GM12873 (cell line): ENCODE measurements at regions not wholly inside any gene's neighbourhood (a gene's known extent, or its start where the extent isn't known, plus 50 kb on each side); places are given as distances from the start of the nearest gene placed in this dataset.

Experiments
- TF ChIP-seq, protein P1 (sequence below): IDR thresholded peaks from 2 replicates; pipeline ENCODE4 v1.5.1; 2012; ENCODE audit warnings: low read depth, mild to moderate bottlenecking, moderate library complexity, low read length, control low read depth; ENCODE audit not compliant: insufficient read depth; ENCODE audit errors: missing control alignments

DNA sequence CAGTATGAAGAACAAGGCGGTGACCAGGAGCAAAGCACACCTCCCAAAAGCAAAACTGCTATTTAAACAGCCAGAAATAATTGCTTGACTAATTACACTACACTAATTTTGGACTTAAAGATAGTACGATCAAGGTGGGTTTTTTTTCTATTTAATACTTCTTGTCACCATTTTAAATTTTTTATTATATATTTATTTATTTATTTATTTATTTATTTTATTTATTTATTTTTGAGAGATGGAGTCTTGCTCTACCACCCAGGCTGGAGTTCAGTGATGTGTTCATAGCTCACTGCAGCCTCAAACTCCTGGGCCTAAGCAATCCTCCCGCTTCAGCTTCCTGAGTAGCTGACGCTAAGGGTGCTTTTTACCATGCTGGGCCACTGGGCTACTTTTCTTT lies 146.2 kb upstream of the IRX1 start:
- TF ChIP-seq, protein P1, sequence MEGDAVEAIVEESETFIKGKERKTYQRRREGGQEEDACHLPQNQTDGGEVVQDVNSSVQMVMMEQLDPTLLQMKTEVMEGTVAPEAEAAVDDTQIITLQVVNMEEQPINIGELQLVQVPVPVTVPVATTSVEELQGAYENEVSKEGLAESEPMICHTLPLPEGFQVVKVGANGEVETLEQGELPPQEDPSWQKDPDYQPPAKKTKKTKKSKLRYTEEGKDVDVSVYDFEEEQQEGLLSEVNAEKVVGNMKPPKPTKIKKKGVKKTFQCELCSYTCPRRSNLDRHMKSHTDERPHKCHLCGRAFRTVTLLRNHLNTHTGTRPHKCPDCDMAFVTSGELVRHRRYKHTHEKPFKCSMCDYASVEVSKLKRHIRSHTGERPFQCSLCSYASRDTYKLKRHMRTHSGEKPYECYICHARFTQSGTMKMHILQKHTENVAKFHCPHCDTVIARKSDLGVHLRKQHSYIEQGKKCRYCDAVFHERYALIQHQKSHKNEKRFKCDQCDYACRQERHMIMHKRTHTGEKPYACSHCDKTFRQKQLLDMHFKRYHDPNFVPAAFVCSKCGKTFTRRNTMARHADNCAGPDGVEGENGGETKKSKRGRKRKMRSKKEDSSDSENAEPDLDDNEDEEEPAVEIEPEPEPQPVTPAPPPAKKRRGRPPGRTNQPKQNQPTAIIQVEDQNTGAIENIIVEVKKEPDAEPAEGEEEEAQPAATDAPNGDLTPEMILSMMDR, result no peak

DNA sequence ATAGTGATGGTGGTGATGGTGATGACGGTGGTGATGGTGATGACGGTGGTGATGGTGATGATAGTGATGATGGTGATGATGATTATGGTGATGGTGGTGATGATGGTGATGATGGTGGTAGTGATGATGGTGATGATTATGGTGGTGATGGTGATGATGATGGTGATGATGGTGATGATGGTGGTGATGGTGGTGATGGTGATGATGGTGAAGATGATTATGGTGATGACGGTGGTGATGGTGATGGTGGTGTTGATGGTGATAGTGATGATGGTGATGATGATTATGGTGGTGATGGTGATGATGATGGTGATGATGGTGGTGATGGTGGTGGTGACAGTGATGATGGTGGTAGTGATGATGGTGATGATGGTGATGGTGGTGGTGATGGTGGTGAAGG lies 149.2 kb upstream of the IRX1 start:
- TF ChIP-seq, protein P1, result no peak

DNA sequence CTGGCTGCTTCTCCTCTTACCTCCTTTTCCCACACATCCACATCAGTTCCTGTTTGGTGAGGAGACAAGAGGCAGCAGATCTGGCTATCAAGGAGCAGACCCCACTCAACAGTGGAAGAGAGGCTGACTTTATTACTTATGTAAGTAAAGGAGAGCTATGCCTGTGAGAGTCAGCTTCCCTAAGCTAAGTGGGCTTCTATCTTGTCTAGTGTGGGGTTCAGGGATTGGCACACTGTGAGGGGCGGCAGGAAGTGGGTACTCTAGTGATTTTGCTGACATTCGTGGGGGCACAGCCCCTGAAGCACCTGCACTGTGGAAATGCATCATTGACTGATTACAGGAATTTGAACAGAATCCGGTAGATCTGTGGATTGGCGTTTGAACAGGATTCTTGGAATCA lies 163.5 kb upstream of the IRX1 start:
- TF ChIP-seq, protein P1, result no peak

DNA sequence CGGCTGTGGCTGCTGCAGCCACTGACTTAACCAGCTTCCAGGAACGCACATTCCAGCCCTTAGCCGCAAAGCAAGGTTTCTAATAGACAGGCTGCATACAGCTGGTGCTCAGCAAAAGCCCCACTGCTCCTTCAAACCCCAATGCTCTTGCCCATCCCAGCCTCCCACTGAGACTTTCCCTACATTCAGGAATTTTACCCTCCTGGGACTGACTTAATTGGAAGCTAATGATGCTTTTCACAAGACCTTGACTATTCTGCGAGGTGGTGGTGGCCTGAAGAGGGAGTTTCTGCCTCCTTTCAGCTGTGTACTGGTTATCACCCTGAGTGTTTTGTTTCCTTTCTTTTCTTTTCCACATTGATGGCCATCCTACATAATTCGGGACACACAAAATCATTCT lies 164.9 kb upstream of the IRX1 start:
- TF ChIP-seq, protein P1, result no peak

DNA sequence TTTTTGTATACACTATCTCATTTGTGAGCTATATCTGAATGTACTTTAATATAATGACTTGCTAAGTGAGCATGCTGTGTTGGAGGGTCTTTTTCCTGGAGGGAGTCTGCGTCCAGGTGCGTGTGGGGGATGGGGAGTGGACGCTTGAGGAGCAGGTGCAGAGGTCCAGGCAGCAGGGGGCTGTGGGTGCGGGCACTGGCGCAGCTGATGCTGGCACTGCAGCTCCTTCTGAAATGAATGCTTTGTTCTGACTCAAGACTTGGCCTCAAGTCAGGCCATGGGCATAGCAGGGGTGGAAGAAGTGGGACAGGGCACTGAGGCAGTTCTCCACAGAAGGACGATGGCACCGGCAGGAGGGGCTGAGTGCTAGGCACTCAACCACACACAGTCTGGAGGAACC lies 165.7 kb upstream of the IRX1 start:
- TF ChIP-seq, protein P1, result no peak

DNA sequence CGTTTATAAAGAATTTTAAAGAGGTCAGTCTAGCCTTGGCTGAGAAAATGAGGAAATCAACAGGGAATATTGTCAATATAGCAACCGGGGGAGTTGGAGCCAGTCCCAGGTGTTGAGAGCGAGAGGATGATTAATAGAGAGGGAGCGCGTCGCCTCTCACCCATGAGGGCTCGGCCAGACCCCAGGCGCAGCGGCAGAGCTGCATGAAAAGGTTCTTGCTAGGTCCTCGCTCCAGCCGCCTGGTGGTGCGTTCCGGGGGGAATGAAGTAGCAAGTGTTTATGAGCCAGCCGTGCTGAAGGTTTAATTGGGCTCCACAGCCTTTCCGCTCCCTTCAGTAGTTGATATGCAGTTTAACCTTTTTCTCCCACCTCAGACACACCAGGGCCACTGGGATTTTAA lies 167.3 kb upstream of the IRX1 start:
- TF ChIP-seq, protein P1, result no peak

DNA sequence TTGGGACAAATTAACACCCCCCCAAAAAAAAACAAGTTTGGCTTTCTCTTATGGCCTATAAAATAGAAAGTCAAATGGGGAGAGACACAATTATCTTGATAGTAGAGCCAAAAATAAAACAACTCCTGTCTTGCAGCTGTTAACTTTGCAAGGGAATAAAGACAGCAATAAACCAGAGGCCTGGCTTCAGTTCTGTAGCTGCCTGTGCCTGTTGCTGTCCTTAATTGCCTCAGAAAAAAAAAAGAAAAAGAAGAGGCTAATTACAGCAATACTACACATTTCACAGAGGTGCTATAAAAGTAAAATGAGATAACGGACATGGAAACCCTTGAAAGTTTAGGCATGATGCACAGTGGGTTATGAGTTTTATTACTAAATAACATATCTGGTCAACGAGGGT lies 170.7 kb upstream of the IRX1 start:
- TF ChIP-seq, protein P1, result no peak
